ENCODE measurements at regions not wholly inside any gene's neighbourhood (a gene's known extent, or its start where the extent isn't known, plus 50 kb on each side); places are given as distances from the start of the nearest gene placed in this dataset.
"Not testable (repeated sequence)": the region's sequence is repeated elsewhere in the genome, so short reads cannot be mapped to it uniquely, and the experiment has no call there.

DNA sequence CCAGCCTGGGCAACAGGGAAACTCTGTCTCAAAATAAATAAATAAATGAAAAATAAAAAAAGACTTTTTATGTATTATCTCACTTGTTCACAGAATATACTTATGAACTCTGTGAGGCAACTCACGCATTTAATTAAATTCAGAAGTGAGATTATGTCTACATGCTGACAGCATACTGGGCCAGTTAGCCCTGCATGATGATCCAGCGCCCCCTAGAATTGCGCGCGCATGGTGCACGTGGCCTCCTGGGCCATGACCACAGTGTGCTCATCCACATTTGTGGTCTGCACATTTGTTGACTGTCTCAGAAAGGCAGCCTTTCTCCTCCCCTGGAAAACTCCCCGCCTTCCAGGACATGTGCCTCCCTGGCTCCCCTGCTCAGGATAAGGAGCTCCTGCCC, 64.8 kb upstream of the METTL9 start:
- CTCF ChIA-PET; intact Hi-C loops (cut with micrococcal nuclease); H3K27ac ChIP-seq (ENCODE audit: low read depth, low read length); DNase-seq; H3K9me3 Mint-ChIP-seq; H3K4me1 ChIP-seq (ENCODE audit: control insufficient read depth in 2 of 2, insufficient read depth in 2 of 2, low read length in 2 of 2); H3K36me3 Mint-ChIP-seq; POLR2A ChIA-PET; H3K4me3 Mint-ChIP-seq; H3K4me3 ChIP-seq (ENCODE audit: low read length); H3K9me3 ChIP-seq (ENCODE audit: control insufficient read depth in 2 of 3, low read length in 3 of 3); H3K27me3 ChIP-seq (ENCODE audit: control insufficient read depth in 2 of 2, insufficient read depth in 2 of 2, low read length in 2 of 2); H3K27me3 Mint-ChIP-seq; H3K27ac Mint-ChIP-seq; H3K36me3 ChIP-seq (ENCODE audit: control insufficient read depth in 2 of 3, insufficient read depth in 3 of 3, low read length in 3 of 3); H3K4me1 Mint-ChIP-seq: not testable (repeated sequence)
- peak; percentile 53 for ATAC-seq

DNA sequence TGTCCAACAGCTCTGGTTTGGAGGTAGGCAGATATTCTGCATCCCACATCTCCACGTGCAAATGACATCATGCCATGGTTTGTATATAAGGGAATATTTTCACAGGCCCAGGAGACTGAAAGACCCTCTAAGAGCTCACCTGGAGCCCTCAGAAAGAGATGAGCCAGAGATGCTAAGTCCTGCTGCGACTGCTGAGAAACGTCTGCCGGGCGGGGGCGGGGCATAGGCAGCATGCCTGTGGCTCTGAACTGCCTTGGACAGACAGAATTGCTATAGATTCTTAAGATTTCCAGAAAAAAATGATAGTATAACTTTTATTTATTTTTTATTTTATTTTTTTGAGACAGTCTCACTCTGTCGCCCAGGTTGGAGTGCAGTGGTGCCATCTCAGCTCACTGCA, 64.2 kb upstream of the METTL9 start:
- H3K27me3 Mint-ChIP-seq; CTCF ChIA-PET; ATAC-seq; H3K36me3 Mint-ChIP-seq; H3K4me3 ChIP-seq (ENCODE audit: low read length); H3K27ac ChIP-seq (ENCODE audit: low read depth, low read length); intact Hi-C loops (cut with micrococcal nuclease); H3K27me3 ChIP-seq (ENCODE audit: control insufficient read depth in 2 of 2, insufficient read depth in 2 of 2, low read length in 2 of 2); H3K4me3 Mint-ChIP-seq; H3K27ac Mint-ChIP-seq; DNase-seq; POLR2A ChIA-PET; H3K4me1 ChIP-seq (ENCODE audit: control insufficient read depth in 2 of 2, insufficient read depth in 2 of 2, low read length in 2 of 2); H3K9me3 Mint-ChIP-seq; H3K36me3 ChIP-seq (ENCODE audit: control insufficient read depth in 2 of 3, insufficient read depth in 3 of 3, low read length in 3 of 3); H3K9me3 ChIP-seq (ENCODE audit: control insufficient read depth in 2 of 3, low read length in 3 of 3): not testable (repeated sequence)
- peaks cover 0 to 12% (median 0%) of the 10 kb centered on the region in 7 donors for H3K4me1 Mint-ChIP-seq

DNA sequence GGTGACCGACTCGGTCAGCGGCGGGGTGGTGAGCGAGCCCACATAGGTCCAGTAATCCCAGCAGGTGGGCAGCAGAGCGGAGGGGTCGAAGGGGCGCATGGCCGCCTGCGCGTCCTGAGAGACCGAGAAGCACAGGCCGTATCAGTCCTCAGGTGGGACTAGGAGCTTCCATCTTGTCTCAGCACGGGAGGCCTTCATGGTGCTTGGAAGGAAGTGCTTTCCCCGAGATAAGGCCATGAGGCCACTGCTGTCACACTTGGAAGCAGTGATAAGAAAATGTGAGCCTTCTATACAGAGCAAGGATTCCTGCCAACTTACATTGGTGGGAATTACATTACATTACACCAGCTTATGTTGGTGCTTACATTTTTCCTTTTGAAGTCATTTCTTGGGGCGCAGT, 62.6 kb upstream of the METTL9 start:
- H3K9me3 ChIP-seq (ENCODE audit: control insufficient read depth in 2 of 3, low read length in 3 of 3); H3K9me3 Mint-ChIP-seq; H3K36me3 ChIP-seq (ENCODE audit: control insufficient read depth in 2 of 3, insufficient read depth in 3 of 3, low read length in 3 of 3); ATAC-seq; H3K27ac ChIP-seq (ENCODE audit: low read depth, low read length); H3K36me3 Mint-ChIP-seq; POLR2A ChIA-PET; H3K4me1 ChIP-seq (ENCODE audit: control insufficient read depth in 2 of 2, insufficient read depth in 2 of 2, low read length in 2 of 2); intact Hi-C loops (cut with micrococcal nuclease); H3K4me3 Mint-ChIP-seq; H3K27me3 Mint-ChIP-seq; H3K27ac Mint-ChIP-seq; H3K4me3 ChIP-seq (ENCODE audit: low read length); H3K27me3 ChIP-seq (ENCODE audit: control insufficient read depth in 2 of 2, insufficient read depth in 2 of 2, low read length in 2 of 2); DNase-seq: not testable (repeated sequence)
- CTCF ChIA-PET: interaction anchor here (0.6 kb wide), 1 partner anchor 1535 kb away, joined by 3 read pairs; no protein-coding TSS in a partner anchor
- H3K4me1 Mint-ChIP-seq: peaks cover 7 to 27% (median 8%) of the 10 kb centered on the region in 7 donors

GRCh38 chr16:21537598-21537997, 61.8 kb upstream of the METTL9 start:
- not testable (repeated sequence) for H3K4me3 Mint-ChIP-seq

GRCh38 chr16:21539107-21539618, 60.2 kb upstream of the METTL9 start:
- intact Hi-C loops (cut with micrococcal nuclease); H3K36me3 Mint-ChIP-seq; H3K9me3 Mint-ChIP-seq; CTCF ChIA-PET; DNase-seq; H3K27me3 ChIP-seq (ENCODE audit: control insufficient read depth in 2 of 2, insufficient read depth in 2 of 2, low read length in 2 of 2); POLR2A ChIA-PET; H3K27me3 Mint-ChIP-seq; ATAC-seq; H3K4me3 Mint-ChIP-seq; H3K36me3 ChIP-seq (ENCODE audit: control insufficient read depth in 2 of 3, insufficient read depth in 3 of 3, low read length in 3 of 3); H3K27ac ChIP-seq (ENCODE audit: low read depth, low read length); H3K4me3 ChIP-seq (ENCODE audit: low read length); H3K9me3 ChIP-seq (ENCODE audit: control insufficient read depth in 2 of 3, low read length in 3 of 3); H3K4me1 ChIP-seq (ENCODE audit: control insufficient read depth in 2 of 2, insufficient read depth in 2 of 2, low read length in 2 of 2): not testable (repeated sequence)
- peak overlapping the region in 1 of 9 donors; percentile 65 for H3K27ac Mint-ChIP-seq
- H3K4me1 Mint-ChIP-seq: peaks cover 8 to 34% (median 10%) of the 10 kb centered on the region in 7 donors

More at GRCh38 chr16:21537598-21537997, 61.8 kb upstream of the METTL9 start:
- H3K4me1 ChIP-seq (ENCODE audit: control insufficient read depth in 2 of 2, insufficient read depth in 2 of 2, low read length in 2 of 2); ATAC-seq; H3K36me3 ChIP-seq (ENCODE audit: control insufficient read depth in 2 of 3, insufficient read depth in 3 of 3, low read length in 3 of 3); CTCF ChIA-PET; H3K27me3 ChIP-seq (ENCODE audit: control insufficient read depth in 2 of 2, insufficient read depth in 2 of 2, low read length in 2 of 2); intact Hi-C loops (cut with micrococcal nuclease); H3K27ac Mint-ChIP-seq; H3K36me3 Mint-ChIP-seq; H3K4me3 ChIP-seq (ENCODE audit: low read length); H3K9me3 ChIP-seq (ENCODE audit: control insufficient read depth in 2 of 3, low read length in 3 of 3); POLR2A ChIA-PET; DNase-seq; H3K9me3 Mint-ChIP-seq; H3K27me3 Mint-ChIP-seq; H3K27ac ChIP-seq (ENCODE audit: low read depth, low read length): not testable (repeated sequence)
- H3K4me1 Mint-ChIP-seq: peaks cover 7 to 31% (median 9%) of the 10 kb centered on the region in 7 donors

GRCh38 chr16:21540770-21541433, 58.5 kb upstream of the METTL9 start:
- not testable (repeated sequence) for H3K36me3 Mint-ChIP-seq, H3K9me3 Mint-ChIP-seq
- DNase-seq: peak in 1 of 9 donors; percentile 76

GRCh38 chr16:21541611-21542051, 57.7 kb upstream of the METTL9 start:
- H3K4me1 Mint-ChIP-seq: peaks cover 8 to 34% (median 10%) of the 10 kb centered on the region in 7 donors
- peak; percentile 53 for ATAC-seq

More at GRCh38 chr16:21540770-21541433, 58.5 kb upstream of the METTL9 start:
- ATAC-seq: peak; percentile 87
- POLR2A ChIA-PET; H3K4me1 ChIP-seq (ENCODE audit: control insufficient read depth in 2 of 2, insufficient read depth in 2 of 2, low read length in 2 of 2); H3K27ac ChIP-seq (ENCODE audit: low read depth, low read length); H3K36me3 ChIP-seq (ENCODE audit: control insufficient read depth in 2 of 3, insufficient read depth in 3 of 3, low read length in 3 of 3); intact Hi-C loops (cut with micrococcal nuclease); H3K27me3 Mint-ChIP-seq; H3K4me3 ChIP-seq (ENCODE audit: low read length); H3K27me3 ChIP-seq (ENCODE audit: control insufficient read depth in 2 of 2, insufficient read depth in 2 of 2, low read length in 2 of 2); CTCF ChIA-PET; H3K9me3 ChIP-seq (ENCODE audit: control insufficient read depth in 2 of 3, low read length in 3 of 3): not testable (repeated sequence)
- Mint-ChIP-seq H3K4me3 (peak overlapping the region in 7 of 10 donors; percentile 6 to 86 (median 34)), H3K27ac (peak overlapping the region in 6 of 9 donors; percentile 17 to 86 (median 44)), H3K4me1 (peaks cover 8 to 34% (median 10%) of the 10 kb centered on the region in 7 donors)

More at GRCh38 chr16:21541611-21542051, 57.7 kb upstream of the METTL9 start:
- intact Hi-C loops (cut with micrococcal nuclease); CTCF ChIA-PET; H3K36me3 Mint-ChIP-seq; H3K27me3 Mint-ChIP-seq; H3K4me1 ChIP-seq (ENCODE audit: control insufficient read depth in 2 of 2, insufficient read depth in 2 of 2, low read length in 2 of 2); POLR2A ChIA-PET; H3K27me3 ChIP-seq (ENCODE audit: control insufficient read depth in 2 of 2, insufficient read depth in 2 of 2, low read length in 2 of 2); DNase-seq; H3K9me3 ChIP-seq (ENCODE audit: control insufficient read depth in 2 of 3, low read length in 3 of 3); H3K27ac ChIP-seq (ENCODE audit: low read depth, low read length); H3K9me3 Mint-ChIP-seq; H3K36me3 ChIP-seq (ENCODE audit: control insufficient read depth in 2 of 3, insufficient read depth in 3 of 3, low read length in 3 of 3); H3K4me3 ChIP-seq (ENCODE audit: low read length): not testable (repeated sequence)
- peak overlapping the region in 1 of 9 donors; percentile 86 for H3K27ac Mint-ChIP-seq
- H3K4me3 Mint-ChIP-seq: peak overlapping the region in 1 of 10 donors; percentile 86
